Uterus (tissue), 2 donors: ENCODE measurements at regions not wholly inside any gene's neighbourhood (a gene's known extent, or its start where the extent isn't known, plus 50 kb on each side); places are given as distances from the start of the nearest gene placed in this dataset.

Experiments
- CTCF ChIP-seq, 4 experiments: fragments of 200-600 bp in 2 of 4; fragments of 450-650 bp in 2 of 4; sonication (generic) in 2 of 4; IDR thresholded peaks; one replicate each; pipeline ENCODE4 v1.5.1; 2016 to 2019; ENCODE audit warnings: antibody characterized with exemption in 4 of 4, mild to moderate bottlenecking in 2 of 4, moderate library complexity in 1 of 4
- POLR2A ChIP-seq, 2 donors: fragments of 450-650 bp; IDR thresholded peaks; one replicate each; pipeline ENCODE4 v1.6.1; 2016; ENCODE audit warnings: antibody characterized with exemption in 2 of 2, mild to moderate bottlenecking in 1 of 2, moderate library complexity in 1 of 2

DNA sequence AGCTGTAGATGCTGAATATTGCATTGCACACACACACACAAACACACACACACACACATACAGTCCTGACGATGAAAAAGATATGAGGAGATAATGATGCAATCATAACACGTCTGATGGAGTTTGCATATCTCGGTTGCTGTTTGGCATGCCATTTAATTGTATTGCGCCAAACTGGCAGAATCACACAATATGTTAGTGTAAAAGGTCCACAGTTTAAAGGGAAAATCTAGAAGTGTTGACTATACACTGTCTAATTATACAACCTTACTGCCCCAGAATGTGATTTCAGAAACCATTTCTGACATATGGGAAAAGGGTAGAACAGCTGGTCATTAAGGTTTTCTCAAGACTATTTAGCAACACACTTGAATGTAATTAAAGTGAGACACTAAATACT is 123.7 kb upstream of the PROX1 start:
- TF ChIP-seq CTCF (IDR thresholded peaks at IDR 0.05) (no peak), POLR2A (IDR thresholded peaks at IDR 0.05) (no peak)
